NCI-H1694 (cell line): ENCODE measurements at regions not wholly inside any gene's neighbourhood (a gene's known extent, or its start where the extent isn't known, plus 50 kb on each side); places are given as distances from the start of the nearest gene placed in this dataset.

ENCODE experiments used
- DNase-seq: peaks from one replicate; lab custom pipeline; 2025; lab: John Stamatoyannopoulos, UW

DNA sequence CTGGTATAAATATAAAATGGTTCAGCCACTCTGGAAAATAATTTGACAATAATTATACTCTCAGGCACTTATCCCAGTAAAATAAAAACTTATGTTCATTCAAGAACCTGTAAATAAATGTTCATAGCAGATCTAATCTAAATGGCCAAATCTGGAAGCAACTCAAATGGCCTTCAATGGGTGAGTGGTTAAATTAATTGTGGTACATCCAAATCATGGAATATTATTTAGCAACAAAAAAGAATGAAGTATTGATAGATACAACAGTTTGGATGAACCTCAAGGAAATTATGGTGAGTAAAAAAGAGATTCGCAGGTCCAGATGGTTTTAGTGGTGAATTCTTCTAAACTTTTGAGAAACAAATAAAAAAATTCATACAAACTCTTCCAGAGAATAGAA is 287.0 kb upstream of the ZC3H12C start:
- DNase-seq, result no peak

DNA sequence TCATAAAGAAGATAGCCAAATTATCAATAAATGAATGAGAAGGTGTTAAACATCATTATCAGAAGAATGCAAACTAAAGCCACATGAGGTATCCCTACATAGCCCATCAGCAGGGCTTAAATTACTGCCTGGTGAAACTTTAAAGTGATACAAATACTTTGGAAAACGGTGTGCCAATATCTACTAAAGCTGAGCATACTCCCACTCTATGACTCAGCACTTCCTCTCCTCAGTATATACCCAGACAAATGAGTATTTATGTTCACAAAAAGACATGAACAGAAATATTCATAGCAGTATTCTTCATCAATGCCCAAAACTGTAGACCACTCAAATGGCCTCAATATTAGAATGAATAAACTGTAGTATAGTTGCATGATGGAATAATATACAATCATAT is 284.6 kb upstream of the ZC3H12C start:
- no peak for DNase-seq

DNA sequence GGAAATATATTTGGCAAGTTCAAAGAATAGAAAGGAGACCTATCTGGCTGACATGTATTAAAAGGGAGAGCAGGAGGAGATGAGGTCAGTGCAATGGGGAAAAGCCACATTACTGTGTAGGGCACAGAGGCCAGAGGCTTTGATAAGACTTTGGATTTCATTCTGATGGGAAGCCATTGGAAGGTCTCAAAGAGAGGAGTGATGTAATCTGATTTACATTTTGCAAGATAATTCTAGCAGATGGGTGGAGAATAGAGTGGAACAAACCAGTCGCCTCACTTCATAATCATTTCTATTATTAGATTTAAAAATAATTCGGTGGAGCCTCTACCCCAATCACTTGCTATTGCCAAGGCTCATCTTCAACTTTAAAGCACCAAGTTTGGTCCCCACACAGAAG is 278.4 kb upstream of the ZC3H12C start:
- DNase-seq, result no peak

DNA sequence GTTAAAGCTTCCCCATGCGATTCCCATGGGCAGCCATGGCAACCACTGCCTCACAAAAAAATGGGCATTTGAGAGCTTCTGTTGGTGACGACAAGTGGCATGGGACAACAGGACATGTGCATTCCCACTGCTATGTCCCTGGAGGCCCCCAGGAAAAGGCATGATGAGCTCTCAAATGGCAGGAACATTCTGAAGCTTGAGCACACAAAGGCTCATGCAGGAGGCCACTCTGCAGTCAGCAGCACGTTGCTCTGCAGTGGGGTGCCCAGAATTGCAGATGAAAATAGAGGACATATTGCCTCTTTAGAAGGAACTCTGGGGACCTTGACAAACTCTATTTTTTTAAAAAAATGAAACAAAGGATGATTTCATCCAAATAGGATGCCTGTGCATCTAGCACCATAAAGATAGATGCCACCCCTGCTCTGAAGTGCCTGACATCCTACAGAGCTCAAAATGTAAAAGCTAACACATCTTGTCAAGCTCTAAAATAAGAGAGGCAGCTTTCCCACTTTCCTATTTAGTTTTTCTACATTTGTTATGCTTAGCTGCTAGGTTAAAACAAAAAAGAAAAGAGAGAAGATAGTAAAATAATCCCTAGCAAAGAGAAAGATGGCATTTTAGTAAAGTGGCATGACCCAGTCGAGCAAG is 277.6 kb upstream of the ZC3H12C start:
- no peak for DNase-seq

DNA sequence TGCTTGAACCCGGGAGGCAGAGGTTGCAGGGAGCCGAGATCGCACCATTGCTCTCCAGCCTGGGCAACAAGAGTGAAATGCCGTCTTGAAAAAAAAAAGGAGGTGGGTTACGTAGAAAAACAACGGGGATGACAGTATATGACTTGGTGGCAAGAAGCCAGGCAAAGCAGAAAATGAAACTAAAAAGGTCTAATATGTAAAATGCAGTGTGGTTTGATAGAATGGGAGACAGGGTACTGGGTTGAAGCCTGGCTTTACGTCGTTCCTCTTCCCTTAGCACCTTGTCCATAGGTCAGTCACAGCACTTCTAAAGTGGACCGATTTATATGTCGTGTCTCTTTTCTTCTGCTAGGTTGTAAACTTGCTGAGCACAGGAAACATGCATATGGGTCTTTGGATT is 274.9 kb upstream of the ZC3H12C start:
- no peak for DNase-seq

DNA sequence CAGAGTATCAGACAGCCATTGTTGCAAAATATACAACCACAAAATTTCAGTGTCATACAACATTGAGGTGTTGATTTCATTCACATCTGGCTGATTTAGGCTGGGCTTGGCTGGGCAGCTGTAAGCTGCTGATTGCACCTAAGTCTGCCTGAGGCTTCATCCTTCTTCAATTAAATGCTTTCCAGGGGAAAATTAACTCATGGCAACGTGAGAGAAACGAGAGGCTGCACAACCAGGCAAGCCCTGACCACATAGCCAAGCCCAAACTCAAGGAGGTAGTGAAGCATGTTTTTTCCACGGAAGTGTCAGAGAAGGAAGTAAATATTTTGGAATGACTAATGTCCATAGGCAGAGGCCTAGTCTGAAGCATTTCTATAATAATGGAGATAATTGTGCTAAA is 273.8 kb upstream of the ZC3H12C start:
- no peak for DNase-seq

DNA sequence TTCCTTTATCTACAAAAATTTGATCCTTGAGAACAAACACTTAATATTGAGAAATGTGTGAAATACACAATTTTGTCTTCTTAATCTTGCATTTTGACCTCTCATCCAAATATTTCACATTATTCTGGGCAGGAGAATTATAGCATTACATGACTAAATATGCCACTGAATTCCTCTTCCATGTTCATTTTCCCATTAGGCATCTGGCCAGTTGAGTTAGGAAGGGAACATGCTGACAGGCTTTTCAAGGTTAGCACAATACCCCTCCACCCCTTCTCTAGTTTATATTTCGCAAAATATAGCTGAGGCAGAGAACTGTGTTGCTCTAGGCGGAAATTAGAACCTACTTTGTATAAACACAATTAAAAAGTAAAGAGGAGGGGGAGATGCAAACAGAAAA is 271.7 kb upstream of the ZC3H12C start:
- DNase-seq, result no peak

DNA sequence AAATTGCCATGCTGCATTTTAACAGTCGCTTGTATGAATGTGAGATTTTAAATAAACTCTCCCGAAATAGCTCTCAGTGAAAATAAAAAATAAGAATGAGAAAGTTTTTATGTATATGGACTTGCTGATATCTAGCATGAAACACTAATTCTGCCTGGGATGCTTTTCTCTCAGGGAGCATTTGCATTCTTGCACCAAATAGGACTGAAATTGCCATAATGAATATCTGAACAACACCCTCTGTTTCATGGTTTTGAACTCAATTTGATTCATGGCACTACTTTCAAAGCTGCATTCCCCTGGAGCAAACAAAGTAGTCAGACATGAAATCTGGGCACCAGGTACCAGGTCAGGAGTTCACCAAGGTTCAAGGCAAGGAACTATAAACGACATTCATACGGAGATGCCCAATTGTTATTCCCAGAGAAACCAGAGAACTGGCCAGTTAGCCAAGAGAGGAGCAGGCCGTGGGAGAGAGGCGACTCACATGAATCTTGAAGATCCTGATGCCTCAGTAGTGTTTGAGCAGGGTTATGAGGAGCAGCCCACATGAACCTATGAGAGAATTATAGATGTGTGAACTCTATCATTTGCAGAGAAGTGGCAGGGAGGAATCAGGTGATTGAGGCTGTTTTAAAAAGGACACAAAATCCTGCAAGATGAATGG is 270.6 kb upstream of the ZC3H12C start:
- no peak for DNase-seq

DNA sequence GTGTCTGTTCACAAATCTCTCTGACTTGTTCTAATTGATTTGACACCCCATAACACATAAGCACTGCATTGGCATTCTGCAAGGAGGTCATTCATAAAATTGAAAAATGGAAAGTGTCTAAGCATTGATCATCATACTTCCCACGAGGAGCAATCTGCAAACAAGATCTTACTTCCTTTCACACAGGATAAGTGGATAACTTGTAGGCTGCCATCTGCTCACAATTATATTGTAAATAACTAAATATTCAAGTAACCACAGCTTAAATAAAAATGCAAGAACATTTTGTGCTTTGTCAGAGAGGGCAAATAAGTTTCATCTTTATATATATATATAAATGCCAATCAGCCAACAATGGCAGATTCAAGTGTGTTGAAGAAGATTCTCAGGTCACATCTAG is 264.8 kb upstream of the ZC3H12C start:
- no peak for DNase-seq

DNA sequence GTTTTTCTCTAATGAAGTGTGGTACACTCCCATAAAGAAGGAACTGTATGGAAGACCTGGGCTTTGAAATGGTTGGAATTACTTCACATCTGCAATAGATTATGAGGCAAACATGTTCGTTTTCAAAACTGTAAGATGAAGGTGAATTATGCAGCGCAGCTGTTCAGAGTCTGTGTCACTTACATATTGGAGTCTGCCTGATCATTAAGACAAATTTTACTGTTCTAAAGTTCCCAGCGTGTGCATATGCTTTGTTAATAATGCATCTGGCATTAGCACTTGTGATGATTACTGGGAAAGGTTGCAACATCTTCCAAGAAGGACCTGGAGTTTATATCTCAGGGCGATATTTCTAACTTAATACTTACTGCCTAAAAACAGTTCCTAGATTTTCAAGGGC is 255.2 kb upstream of the ZC3H12C start:
- no peak for DNase-seq

DNA sequence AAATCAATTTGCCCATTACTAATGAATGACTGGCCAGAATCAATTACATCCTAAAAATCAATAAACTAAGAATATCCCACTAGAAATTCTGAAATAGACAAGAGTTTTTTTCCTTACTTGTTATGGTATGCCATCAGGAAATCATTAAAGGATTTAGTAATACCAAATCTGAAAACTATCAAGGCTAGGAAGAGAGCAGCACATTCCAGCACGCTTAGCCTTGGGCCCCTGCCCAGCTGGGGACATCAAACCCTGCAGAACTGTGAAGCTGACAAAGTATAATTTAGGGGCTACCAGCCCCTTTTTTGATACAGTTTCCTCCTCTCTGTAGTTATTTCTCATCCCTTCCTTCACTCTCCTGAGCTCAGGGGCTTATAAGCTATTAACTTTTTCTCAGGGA is 247.8 kb upstream of the ZC3H12C start:
- no peak for DNase-seq

DNA sequence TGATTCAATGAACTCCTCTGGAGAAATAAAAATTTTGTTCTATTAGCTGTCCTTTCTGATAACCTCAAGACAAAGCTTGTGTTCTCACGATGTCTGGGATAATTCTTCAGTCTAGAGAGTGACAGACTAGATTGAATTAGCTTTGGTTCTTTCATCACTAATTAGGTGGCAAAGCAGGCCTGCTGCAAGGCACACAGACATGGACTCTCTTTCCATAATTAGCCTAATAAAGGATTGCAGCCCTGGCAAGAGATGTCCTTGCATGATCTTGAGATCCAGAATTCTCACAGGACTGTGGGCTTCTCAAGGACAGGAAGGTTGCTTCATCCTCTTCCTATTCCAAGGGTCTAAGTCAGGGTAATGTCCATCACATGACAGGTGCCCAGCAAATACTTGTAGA is 245.6 kb upstream of the ZC3H12C start:
- no peak for DNase-seq

DNA sequence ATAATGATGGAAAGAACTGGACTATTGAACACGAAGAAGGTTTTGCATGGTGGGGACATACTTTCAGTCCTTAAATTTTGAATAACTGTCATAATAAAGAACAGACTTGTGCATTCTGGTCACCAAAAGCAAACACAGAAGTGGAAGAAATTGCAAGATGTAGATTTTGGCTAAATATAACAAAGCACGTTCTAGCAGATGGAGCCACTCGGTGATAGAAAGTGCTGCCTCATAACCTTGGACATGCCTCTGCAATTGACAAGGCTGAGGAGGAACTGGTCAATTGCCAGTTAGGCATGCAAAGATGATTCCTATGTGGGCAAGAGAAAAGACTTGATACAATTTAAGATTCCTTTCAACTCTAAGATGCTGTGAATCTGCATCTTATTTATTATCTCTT is 244.1 kb upstream of the ZC3H12C start:
- DNase-seq, result no peak

DNA sequence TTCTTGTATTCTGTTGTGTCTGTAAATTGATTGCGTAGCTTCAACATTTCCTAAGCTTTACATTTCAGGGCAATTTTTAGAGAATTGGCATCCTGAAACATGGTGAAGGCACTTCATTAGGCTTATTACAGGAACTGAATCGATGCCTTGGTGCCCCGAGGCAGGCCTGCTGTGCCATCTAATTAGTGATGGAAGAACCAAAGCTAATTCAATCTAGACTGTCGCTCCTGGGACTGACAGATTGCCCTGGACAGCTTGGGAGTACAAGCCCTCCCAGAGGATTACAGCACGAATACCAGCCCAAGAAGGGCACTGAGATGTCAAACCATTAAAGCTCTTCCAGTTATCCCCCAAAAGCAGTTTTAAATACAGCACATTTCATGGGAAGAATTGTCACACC is 243.2 kb upstream of the ZC3H12C start:
- no peak for DNase-seq

DNA sequence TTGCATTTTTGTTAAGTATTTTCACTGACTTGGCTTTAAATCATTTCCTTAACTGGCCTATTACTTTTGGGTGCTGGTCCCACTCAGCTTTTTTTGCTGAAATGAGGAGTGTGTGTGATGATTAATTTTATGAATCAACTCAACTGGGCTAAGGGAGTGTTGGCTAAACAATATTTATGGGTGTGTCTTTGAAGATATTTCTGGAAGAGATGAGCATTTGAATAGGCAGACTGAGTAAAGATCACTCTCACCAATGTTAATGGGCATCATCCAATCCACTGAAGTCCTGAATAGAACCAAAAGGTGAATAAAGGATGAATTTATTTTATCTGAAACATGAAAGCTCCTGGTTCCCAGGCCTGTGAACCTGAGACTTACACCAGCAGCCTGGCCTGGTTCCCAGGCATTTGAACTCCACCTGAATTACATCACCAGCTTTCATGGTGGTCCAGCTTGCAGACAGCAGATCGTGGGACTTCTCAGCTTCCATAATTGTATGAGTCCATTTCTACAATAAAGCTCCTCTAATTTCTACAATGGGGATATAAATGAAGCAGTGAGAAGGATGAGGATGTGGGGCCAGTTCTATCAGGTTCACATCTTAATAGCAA is 241.3 kb upstream of the ZC3H12C start:
- no peak for DNase-seq

DNA sequence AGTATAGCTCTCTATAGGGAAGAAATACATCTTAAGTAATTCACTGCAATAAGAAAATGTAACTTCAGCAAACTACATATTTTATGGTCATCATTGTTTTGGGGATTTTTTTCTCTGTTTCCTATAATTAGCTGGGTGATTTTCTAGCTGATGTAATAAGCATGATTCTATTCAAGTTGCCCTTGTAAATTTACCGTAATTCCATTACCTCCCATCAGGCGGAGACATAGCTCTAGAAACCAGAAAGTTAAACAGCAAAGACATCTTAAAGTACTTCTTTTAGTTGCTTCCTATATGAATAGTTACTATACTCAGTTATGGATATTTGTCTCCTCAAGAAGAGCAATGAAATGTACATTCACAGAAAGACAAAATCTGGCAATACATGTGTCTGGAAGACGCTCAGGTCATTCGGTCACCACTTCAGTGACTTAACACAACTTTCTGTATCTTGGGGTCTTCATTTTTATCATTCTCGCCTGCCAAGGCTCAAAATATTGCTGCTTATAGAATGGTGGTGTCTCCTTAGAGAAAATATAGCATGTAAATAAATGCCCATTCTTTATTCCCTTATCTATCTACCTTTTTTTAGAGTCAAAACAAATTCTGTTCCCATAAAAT is 239.9 kb upstream of the ZC3H12C start:
- no peak for DNase-seq

DNA sequence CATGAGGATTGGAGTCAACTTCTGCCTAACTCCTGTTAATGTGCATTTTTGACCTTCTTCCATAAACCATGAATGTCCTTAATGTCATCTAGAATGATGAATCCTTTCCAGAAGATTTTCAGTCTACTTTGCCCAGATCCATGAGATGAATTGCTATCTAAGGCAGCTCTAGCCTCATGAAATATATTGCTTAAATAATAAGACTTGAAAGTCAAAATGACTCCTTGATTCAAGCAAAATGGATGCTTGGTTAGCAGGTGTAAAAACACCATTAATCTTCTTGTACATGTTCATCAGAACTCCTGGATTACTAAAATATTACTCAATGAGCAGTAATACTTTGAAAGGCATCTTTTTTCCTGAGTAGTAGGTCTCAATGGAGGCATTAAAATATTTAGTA is 238.5 kb upstream of the ZC3H12C start:
- DNase-seq, result no peak

DNA sequence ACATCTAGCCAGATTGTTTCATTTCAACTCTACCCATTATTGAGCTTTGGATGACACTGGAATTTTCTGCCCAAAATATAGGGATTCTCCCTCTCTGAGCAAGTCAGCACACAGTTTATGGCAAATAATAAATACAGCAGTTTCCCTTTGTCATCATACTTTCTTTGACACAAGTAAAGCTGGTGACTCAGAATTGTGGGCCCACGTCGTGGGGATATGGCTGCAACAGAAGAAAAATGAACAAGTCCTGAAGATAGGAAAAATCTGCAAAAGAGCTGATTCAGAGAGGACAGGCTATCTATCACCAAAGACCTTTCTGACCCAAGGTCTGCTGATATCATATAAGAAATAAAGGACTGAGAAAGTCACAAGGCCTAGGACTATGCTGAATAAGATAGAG is 236.3 kb upstream of the ZC3H12C start:
- DNase-seq, result no peak

DNA sequence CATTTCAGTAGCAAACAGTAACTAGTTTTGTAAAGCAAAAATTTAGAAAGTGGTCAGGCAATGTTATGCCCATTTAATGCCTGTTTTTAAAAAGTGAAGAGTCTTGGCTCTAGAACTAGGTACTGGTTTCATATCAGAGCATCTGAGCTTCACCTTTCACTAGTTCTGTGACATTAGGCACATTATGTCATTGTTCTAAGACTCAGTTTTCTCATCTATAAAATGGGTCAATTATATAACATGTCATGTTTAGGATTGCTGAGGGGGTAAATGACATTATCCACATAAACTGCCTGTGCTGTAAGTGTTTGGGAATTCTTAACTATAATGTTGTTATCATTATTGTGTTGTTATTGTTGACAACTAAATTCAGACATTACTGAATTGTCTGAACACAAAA is 235.6 kb upstream of the ZC3H12C start:
- DNase-seq, result no peak

DNA sequence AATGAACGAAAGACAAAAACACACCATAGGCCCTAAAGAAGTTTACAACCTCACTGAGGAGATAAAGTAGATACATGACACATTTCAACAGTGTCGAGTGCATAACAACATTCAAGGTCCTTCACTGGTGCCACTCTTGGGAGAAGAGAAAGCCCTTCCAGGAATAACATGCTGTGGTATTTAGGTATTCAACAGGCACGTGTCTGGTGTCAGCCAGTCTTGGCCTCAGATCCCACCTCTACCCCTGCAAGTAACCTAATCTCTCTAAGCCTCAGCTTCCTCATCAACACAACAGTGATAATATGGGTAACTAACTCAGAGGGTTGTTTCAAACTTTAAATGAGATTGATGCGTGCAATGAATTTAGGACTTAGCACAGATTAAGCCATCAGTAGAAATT is 235.0 kb upstream of the ZC3H12C start:
- DNase-seq, result no peak

DNA sequence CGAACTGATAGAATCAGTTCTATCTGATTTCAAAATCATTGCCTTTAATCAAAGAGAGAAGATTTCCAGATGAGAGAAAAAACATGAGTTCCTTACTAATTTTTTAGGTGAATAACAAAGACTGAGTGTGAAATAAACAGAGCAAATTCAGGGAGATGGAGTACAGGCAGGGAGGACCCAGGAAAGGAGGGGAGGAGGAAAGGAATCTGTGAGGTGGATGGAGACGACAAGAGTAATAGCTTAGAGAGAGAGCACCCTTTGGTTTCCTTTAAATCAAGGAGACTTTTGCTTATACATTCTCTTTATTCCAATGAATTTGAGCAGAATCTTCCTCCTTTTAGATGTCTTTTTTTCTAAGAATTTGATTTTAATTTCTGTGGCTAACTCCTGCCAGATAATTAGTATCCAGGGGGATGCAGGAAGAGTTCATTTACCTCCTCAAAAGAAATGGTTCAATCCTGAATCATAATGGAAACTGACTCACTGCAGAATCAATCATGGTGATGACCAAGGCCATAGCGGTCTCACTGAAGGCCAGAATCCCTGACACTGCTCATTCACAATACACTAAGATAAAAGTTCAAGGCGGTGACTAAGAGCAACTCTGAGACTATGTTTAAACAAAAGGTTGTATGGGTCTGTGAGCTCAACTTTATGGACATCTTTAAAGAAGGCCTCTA is 234.0 kb upstream of the ZC3H12C start:
- no peak for DNase-seq

DNA sequence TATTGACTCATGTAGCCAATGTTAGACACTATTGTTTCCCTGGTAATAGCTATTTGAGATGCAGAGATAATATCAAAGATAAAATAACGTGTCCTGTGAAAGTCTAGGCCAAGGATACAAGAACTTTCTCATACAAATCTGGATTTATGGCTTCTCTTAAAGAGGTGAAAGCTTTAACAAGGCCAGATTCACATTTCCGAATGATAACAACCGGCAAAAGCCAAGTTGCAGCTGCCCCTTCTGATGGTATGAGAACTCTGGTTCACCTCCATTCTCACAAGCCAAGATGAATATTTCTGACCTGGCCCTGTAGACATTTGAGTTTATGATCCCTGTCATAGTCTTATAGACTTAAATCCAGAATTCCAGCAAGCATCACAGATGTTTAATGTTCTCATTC is 230.4 kb upstream of the ZC3H12C start:
- DNase-seq, result no peak

DNA sequence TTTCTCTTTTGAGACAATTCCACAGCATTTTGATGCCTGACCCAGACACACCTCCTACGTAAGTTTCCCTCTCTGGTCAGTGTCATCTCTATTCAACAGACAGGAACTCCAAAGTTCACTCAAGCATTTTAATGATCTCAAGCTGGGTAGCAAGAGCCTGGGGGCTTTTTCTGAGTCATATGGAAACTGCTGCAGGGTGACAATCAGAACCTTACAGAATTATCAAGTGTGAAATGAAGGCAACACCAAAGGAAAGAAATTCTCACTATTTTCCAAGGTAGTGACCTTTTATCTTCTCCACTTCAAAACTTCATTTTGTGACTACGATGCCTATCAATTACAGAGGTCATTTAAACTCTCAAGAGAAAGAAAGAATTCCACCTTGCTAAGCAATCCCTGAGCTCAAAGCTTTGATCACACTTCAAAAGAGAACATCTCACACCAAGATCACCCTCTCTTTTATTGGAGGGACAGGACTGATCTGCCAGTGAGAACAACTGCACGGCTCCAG is 229.0 kb upstream of the ZC3H12C start:
- no peak for DNase-seq
